ENCODE measurements at regions not wholly inside any gene's neighbourhood (a gene's known extent, or its start where the extent isn't known, plus 50 kb on each side); places are given as distances from the start of the nearest gene placed in this dataset.
"Not testable (repeated sequence)": the region's sequence is repeated elsewhere in the genome, so short reads cannot be mapped to it uniquely, and the experiment has no call there.

DNA sequence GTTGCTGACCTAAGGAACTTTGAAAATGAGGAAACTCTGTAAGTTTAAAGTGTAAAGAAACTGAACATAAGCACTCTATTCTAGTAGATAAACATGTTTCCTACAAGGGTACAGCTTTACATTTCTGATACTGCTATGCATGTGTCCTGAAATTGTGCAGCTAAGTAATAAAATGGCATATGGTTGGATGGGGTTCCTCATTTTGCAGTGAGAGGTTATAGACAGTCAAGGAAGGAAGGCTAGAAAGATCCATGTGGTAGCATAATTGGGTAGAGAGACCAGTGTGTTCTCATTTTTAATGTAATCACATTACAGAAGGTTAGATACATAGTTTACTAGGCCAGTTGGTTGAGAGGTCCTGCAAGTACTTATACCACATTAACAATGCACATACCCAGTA, 477.0 kb downstream of the TMEM121 start:
- POLR2A ChIA-PET, result no interaction called here
- intact Hi-C loops (cut with DNase I, micrococcal nuclease), result loop anchor here in 1 of 2 experiments (10.0 kb wide), 1 partner anchor 329 kb away; no protein-coding TSS in a partner anchor

DNA sequence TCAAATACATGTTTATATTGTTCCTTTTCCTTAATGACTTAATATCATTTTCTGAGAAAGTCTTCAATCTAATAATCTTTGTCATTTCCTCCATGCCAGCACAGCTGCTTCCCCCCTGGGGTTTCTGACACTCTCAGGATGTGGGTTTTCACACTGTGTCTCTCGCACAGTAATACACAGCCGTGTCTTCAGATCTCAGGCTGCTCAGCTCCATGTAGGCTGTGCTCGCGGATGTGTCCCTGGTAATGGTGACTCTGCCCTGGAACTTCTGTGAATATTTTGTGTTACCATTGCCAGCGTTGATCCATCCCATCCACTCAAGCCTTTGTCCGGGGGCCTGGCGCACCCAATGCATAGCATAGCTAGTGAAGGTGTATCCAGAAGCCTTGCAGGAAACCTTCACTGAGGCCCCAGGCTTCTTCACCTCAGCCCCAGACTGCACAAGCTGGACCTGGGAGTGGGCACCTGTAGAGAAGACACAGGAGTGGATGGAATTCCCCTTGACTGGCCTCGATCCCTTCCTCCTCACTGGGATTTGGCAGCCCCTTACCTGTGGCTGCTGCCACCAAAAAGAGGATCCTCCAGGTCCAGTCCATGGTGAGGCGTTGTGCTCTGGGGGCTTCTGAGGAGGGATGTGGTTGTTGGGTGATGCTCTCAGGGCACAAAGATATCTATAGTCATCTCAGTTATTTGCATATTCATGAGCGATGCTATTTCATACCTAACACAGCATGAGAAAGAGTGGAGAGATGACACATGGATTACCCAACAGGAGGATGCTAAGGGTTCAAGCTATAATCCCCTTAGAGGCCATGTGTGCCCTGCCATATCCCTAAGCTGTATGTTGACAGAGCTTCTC, 478.8 kb downstream of the TMEM121 start:
- H3K27ac Mint-ChIP-seq, result peak overlapping the region; percentile 82
- H3K4me1 Mint-ChIP-seq (ENCODE audit: low read depth), result peaks cover 49% of the 10 kb centered on the region
- DNase-seq, result peak; percentile 47 to 91 (median 64)
- CTCF ChIA-PET, result interaction anchor here (0.9 to 1.2 kb wide), 3 partner anchors 21 to 34 kb away, joined by 3 to 4 read pairs (median 3); no protein-coding TSS in a partner anchor
- not testable (repeated sequence) for H3K36me3 Mint-ChIP-seq (ENCODE audit: low read depth); H3K27me3 ChIP-seq (ENCODE audit: control insufficient read depth in 1 of 2, insufficient read depth in 2 of 2, low read length in 2 of 2); H3K27me3 Mint-ChIP-seq; H3K36me3 ChIP-seq (ENCODE audit: insufficient read depth, low read length); H3K9me3 Mint-ChIP-seq; H3K9me3 ChIP-seq (ENCODE audit: control insufficient read depth in 1 of 2, insufficient read depth in 1 of 2, low read length in 2 of 2)
- ATAC-seq (ENCODE audit: poor library complexity), result peak; percentile 75
- peak overlapping the region; percentile 88 for H3K4me3 Mint-ChIP-seq
- H3K4me3 ChIP-seq (ENCODE audit: low read length), result peak overlapping the region; percentile 44
- intact Hi-C loops (cut with DNase I, micrococcal nuclease), result loop anchor here in 1 of 2 experiments (10.0 kb wide), 1 partner anchor 330 kb away; no protein-coding TSS in a partner anchor
- POLR2A ChIA-PET, result interaction anchor here (0.9 to 1.6 kb wide), 5 partner anchors 17 to 31 kb away, joined by 4 to 10 read pairs (median 5); no protein-coding TSS in a partner anchor
- H3K4me1 ChIP-seq (ENCODE audit: insufficient read depth, low read length), result peaks cover 30% of the 10 kb centered on the region
- peak overlapping the region; percentile 29 to 58 for H3K27ac ChIP-seq (ENCODE audit: low read depth in 1 of 2, low read length in 2 of 2)

More for the DNA sequence above, 477.0 kb downstream of the TMEM121 start:
- H3K36me3 ChIP-seq (ENCODE audit: insufficient read depth, low read length), result no peaks in the 10 kb centered on the region
- H3K4me1 ChIP-seq (ENCODE audit: insufficient read depth, low read length), result peaks cover 46% of the 10 kb centered on the region
- ATAC-seq (ENCODE audit: poor library complexity), result no peak
- H3K4me3 ChIP-seq (ENCODE audit: low read length), result no peak overlapping the region
- Mint-ChIP-seq H3K4me1 (ENCODE audit: low read depth) (peaks cover 59% of the 10 kb centered on the region), H3K36me3 (ENCODE audit: low read depth) (no peaks in the 10 kb centered on the region), H3K27ac (no peak overlapping the region), H3K4me3 (no peak overlapping the region), H3K27me3 (no peaks in the 10 kb centered on the region), H3K9me3 (no peaks in the 10 kb centered on the region)
- CTCF ChIA-PET, result no interaction called here
- no peak for DNase-seq
- H3K27ac ChIP-seq (ENCODE audit: low read depth in 1 of 2, low read length in 2 of 2), result no peak overlapping the region
- no peak for TF ChIP-seq CTCF (IDR thresholded peaks at IDR 0.05)
- peaks cover 0 to 14% of the 10 kb centered on the region in 2 experiments for H3K9me3 ChIP-seq (ENCODE audit: control insufficient read depth in 1 of 2, insufficient read depth in 1 of 2, low read length in 2 of 2)
- H3K27me3 ChIP-seq (ENCODE audit: control insufficient read depth in 1 of 2, insufficient read depth in 2 of 2, low read length in 2 of 2), result no peaks in the 10 kb centered on the region

DNA sequence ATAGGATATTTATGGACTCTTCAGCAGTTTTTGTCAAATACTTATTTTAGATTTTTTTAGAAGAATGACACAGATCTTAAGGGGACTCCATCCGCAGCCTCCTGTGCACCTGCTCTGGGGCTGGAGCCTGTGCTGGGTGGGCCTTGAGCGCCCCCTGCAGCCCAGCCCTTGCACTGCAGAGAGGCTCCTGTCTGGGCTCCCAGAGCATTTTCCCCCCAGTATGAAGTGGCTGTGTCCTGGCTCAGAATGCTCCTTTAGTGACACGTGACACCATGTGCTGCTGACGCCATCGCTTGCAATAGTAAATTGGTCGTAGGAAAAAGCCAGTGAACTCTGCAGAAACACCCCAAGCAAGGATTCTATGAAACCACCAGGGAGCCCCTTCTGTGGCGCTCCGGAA, 479.7 kb downstream of the TMEM121 start:
- H3K36me3 Mint-ChIP-seq (ENCODE audit: low read depth); H3K9me3 ChIP-seq (ENCODE audit: control insufficient read depth in 1 of 2, insufficient read depth in 1 of 2, low read length in 2 of 2); H3K27me3 ChIP-seq (ENCODE audit: control insufficient read depth in 1 of 2, insufficient read depth in 2 of 2, low read length in 2 of 2); H3K36me3 ChIP-seq (ENCODE audit: insufficient read depth, low read length); H3K9me3 Mint-ChIP-seq; H3K27ac ChIP-seq (ENCODE audit: low read depth in 1 of 2, low read length in 2 of 2); H3K27me3 Mint-ChIP-seq: not testable (repeated sequence)
- POLR2A ChIA-PET, result interaction anchor here (1.6 kb wide), 1 partner anchor 19 kb away, joined by 10 read pairs; no protein-coding TSS in a partner anchor
- Mint-ChIP-seq H3K27ac (peak overlapping the region; percentile 82), H3K4me3 (peak overlapping the region; percentile 85), H3K4me1 (ENCODE audit: low read depth) (peaks cover 49% of the 10 kb centered on the region)
- CTCF ChIA-PET, result interaction anchor here (0.7 to 1.0 kb wide), 2 partner anchors 22 to 24 kb away, joined by 3 to 4 read pairs; no protein-coding TSS in a partner anchor
- peak; percentile 91 for TF ChIP-seq CTCF (IDR thresholded peaks at IDR 0.05)
- peak; percentile 50 for ATAC-seq (ENCODE audit: poor library complexity)
- intact Hi-C loops (cut with DNase I, micrococcal nuclease), result loop anchor here (1.0 to 10.0 kb wide), 3 partner anchors 31 to 331 kb away; no protein-coding TSS in a partner anchor
- H3K4me3 ChIP-seq (ENCODE audit: low read length), result peak overlapping the region; percentile 44
- DNase-seq, result peak; percentile 36 to 79 (median 57)
- peaks cover 30% of the 10 kb centered on the region for H3K4me1 ChIP-seq (ENCODE audit: insufficient read depth, low read length)

- H3K27ac ChIP-seq (ENCODE audit: low read depth in 1 of 2, low read length in 2 of 2); DNase-seq; H3K9me3 ChIP-seq (ENCODE audit: control insufficient read depth in 1 of 2, insufficient read depth in 1 of 2, low read length in 2 of 2); POLR2A ChIA-PET; H3K9me3 Mint-ChIP-seq; H3K36me3 ChIP-seq (ENCODE audit: insufficient read depth, low read length); ATAC-seq (ENCODE audit: poor library complexity); H3K27ac Mint-ChIP-seq; H3K36me3 Mint-ChIP-seq (ENCODE audit: low read depth); H3K27me3 ChIP-seq (ENCODE audit: control insufficient read depth in 1 of 2, insufficient read depth in 2 of 2, low read length in 2 of 2); H3K4me3 Mint-ChIP-seq; H3K4me3 ChIP-seq (ENCODE audit: low read length); H3K27me3 Mint-ChIP-seq: not testable (repeated sequence)
- peaks cover 31% of the 10 kb centered on the region for H3K4me1 ChIP-seq (ENCODE audit: insufficient read depth, low read length)
- H3K4me1 Mint-ChIP-seq (ENCODE audit: low read depth), result peaks cover 50% of the 10 kb centered on the region
- CTCF ChIA-PET, result interaction anchor here (0.7 kb wide), 1 partner anchor 25 kb away, joined by 3 read pairs; no protein-coding TSS in a partner anchor
- intact Hi-C loops (cut with DNase I, micrococcal nuclease), result loop anchor here (1.0 to 10.0 kb wide), 3 partner anchors 31 to 332 kb away; no protein-coding TSS in a partner anchor
Measured at GRCh38 chr14:106006716-106007115, 480.3 kb downstream of the TMEM121 start.

All from CD4-positive, alpha-beta T cell (primary cell).